Inferior parietal cortex (tissue), 1 donor: ENCODE measurements at regions not wholly inside any gene's neighbourhood (a gene's known extent, or its start where the extent isn't known, plus 50 kb on each side); places are given as distances from the start of the nearest gene placed in this dataset.

Source experiments
- DNase-seq: peaks from one replicate; pipeline ENCODE4 v3.0.0-alpha.2; 2016; ENCODE audit errors: extremely low spot score

DNA sequence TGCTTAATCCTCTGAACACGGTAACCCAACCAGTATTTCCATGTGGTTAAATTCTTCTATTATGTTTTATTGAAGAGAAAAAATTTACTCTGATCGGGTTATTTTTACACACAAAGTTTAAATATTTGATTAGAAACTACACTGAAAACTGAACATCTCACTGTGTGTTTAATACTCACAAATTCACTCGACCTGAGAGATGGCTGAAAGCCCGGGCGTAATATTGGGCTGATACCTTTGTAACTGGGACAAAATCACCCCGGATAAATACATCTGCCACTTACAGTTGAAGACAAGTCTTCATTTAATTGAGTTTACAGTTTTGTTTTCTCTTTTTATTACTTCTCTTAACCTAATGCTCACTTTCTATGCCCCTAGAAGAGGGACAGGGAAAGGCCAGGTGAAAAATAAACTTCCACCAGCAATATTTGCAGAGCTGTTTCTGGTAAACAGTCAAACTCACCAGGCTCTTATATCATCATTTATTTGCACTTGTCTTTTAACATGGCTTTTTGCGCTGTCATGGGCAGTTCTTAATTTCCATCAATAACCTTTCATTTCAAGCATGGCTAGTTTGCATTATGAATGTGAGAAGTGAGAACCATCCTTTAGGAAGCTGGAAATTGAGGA lies 145.6 kb upstream of the TMCO5A start:
- no peak for DNase-seq

DNA sequence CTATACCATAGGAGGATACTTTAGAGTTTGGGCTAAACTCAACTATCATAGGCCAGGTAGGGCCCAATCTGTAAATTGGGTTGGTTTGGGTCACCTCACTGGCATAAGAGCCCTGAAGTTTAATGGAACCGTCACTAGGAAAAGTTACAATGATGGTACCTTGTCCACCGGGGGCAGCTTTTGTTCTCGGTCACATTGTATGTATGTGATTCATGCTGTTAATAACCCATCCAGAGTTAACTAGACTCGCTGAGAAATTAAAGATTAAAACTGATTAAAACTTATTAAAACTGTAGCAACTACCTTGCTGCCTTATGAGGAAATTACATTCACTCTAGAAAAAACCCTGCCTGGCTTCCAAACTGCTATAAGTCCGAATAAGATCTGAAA lies 145.0 kb upstream of the TMCO5A start:
- DNase-seq = no peak

DNA sequence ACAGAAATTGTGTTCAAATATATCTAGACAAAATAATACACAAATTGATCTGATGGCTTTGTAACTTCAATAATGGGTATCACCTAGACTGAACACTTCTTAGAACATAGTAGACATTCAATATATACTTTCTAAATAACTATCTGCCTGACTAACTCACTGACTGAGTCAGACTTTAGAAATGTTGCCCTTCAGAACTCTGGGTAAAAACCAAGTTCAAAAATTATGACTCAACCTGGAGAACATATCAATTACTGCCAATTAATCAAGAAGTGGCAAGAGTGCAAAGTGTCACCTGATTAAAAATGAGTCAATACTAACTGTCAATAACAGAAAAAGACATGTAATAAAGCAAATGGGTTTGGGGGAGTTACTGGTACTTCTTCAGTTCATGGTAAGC lies 144.6 kb upstream of the TMCO5A start:
- DNase-seq = no peak

DNA sequence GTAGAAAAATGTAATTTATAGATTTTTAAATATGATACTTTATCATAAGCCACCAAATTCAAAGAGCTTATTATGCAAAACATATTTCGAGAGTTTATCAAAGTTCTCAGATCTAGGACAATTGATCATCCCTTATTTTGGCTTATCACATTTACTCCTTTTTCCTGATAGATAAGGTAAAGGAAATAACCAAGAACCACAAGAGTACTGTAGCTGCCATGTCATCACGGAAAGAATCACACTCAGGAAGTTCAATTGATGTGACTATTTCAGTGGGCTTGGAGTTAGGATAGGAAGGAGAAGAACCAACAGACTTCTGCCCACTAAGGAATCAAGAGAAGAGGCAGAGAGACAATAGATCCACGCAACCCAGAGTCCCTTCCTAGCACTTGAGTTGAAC lies 142.7 kb upstream of the TMCO5A start:
- DNase-seq = no peak

DNA sequence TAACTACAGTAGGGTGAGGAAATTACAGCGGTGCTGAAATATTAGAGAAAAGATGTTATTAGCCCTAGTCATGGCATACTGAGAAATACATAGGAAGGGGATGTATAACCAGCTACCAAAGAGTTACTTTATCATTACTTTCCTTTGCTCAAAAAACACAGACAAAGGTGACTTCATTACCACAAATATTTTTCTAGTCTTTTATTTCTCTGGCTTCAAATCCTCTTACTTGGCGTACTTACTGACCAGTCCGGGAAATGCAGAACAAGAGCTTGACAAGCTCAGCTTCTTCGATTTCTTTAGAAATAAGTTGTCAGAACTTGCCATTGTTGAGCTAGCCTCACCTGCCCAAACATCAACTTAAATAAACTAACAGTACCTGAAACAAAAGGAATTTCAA lies 142.1 kb upstream of the TMCO5A start:
- no peak for DNase-seq

DNA sequence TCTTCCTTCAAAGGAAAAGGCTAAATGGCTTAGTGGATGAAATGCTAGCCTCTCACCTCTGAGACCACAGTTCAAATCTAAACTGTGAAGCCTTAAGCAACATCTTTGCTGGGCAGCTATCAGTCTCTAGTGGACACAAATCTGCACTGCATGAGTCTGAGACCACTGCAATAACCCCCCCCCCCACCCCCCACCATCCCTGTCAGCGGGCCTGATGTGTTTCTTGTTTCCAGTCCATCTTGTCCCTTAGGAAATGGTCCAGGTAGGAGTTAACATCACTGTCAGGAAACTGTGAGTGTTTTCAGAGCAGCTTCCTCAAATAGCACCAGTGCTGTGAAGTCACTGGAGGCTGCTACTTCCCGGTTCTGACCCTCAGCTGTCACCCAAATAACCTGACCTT lies 140.6 kb upstream of the TMCO5A start:
- DNase-seq = no peak

DNA sequence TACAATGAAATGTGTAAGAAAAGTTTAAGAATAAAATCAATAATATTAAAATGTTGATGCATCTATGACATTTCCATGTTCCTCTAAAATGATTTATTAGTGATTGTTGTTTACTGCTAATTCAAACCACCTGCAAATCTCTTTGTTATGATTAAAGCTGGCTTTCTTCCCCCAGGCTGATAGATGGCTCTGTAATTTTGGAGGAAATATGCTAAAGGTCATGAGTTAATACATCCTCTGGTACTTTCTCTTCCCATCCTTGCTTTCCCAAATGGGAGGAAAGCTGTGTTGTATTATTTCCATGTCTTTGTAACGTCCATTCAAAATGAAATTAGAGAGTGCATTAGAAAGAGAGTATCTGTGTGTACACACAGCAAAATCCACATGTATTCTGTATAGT lies 139.5 kb upstream of the TMCO5A start:
- no peak for DNase-seq

DNA sequence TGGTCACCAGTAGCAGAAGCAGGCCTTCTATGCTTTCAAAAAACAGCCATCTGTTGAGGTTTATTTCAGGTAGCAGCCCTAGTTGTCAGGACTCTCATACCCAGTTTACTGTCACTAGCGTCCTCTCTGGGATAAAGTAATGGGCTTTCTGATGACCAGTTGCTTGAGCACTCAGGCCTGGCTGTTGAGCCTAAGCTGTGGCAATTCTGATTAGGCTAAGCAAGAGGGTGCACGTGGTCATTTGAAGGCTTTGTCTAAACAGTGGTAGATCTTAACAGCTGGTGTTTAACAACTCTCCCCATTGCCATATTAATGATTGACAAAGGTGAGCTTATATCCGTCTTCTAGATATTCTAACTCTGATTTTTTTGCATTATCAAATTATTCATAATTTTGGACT lies 132.9 kb upstream of the TMCO5A start:
- DNase-seq = no peak

DNA sequence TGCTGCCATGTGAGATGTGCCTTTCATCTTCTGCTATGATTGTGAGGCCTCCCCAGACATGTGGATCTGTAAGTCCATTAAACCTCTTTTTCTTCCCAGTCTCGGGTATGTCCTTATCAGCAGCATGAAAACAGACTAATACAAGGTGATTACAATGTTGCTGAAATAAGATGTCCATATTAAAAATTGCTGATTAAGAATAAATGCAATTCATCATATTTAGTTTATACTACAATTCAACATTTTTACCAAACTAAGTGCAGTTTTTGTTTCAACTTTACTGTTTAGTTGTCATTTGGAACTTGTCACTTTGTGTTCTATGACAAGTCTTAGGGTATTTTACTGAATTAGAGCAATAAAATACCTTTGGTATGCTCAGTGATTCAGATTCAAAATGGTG lies 127.6 kb upstream of the TMCO5A start:
- no peak for DNase-seq

DNA sequence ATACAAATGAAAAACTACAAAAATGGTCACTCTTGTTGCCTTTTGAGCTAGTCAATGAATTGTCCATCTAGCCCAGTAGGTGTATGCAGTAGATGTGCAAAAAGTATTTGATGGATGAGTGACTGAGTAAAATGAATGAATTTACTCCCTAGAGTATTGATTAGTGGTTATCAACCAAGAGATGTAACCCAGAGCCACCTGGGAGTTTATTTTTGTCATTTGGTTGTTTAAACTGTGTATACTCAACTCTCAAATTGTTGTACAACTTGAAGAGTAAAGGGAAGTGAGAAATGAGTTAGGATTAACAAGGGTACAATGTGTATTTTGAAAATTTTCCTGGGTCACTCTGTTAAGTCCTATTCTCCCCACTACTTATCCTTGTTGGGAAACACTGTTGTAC lies 124.1 kb upstream of the TMCO5A start:
- DNase-seq = no peak

DNA sequence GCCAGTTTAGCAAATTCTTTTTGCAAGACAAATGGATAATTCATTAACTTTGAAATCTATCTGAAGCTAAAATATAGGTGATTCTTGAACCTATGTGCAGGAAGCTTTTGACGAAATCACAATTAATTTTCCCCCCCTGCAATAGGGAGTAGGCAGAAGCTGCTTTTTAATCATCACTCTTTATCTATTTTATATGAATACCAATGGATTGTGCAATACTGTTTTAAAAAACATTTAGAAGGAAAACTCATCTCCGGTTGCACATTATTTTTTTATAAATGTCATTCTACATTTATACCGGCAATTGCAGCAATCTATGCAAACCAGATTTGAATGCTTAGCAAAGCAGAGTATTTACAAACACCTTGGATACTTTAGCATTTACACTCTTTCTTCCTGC lies 121.1 kb upstream of the TMCO5A start:
- DNase-seq = no peak

DNA sequence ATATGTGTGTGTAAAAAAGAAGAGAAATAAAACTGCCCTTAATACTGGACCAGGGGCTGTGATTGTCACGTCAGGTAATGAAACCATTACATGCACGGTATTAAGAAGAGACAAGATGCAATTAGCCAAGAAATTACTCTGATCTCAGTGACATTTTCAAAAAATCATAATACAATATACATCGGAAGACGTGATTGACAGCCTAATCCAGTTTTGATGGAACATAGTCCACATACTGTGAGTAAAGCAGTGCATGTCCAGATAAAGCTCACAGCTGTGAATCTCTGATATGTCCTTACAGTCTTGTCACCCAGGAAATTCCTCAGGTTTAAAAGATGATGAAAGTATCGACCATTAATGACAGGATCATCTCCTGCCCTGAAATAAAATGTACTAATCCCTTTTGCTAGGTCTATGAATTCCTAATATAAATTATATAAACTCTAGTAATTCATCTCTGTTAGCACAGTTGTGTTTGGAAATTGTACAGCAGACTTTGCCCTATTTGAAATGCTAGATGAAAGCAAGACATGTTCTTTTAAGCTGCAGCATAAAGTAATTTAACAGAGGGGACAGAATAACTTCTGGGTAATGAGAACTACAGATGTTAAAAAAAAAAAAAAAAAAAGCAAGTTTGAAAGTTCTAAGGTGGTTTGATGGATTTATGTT lies 119.5 kb upstream of the TMCO5A start:
- DNase-seq = no peak

DNA sequence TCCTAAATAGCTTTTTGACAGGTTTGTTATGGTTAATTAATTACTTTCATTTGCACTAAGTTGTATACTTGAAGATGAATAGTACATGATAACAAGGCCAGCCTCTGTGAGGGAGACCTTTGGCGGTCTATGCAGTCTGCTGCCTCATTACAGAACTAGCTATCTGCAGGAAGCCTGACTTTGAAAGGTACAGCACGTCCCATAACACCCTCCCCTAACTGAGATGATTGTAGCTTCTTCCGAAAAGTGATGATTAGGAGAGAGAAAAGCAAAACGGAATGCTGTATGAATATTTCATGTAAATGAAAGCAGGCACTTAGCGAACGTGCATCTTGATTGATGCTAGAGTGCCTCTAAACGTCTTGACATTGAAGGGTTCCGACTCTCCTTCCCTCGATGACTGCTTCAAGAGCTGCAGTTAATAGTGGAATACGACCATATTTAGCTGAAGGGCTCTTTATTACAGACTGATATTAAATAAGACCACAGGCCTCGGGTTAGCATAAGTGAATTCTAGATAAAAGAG lies 116.2 kb upstream of the TMCO5A start:
- DNase-seq = no peak

DNA sequence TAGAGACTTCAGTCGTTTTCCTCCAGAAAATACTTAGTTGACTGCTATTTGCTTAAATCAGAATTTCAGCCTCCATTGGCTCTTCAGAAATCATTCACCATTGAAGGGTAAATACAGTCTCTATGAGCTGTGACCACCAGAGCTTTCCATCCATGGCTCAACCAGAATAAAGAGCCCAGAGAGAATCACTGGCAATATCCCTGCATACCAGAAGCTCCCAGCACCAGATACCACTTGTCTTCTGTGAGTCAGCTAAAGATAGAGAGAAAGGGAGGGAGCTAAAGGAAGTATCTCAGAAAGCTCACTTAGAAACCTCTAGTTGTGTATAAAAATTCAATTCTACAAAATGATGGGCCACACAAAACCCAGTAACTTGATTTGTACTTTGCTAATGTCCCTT lies 115.2 kb upstream of the TMCO5A start:
- no peak for DNase-seq

DNA sequence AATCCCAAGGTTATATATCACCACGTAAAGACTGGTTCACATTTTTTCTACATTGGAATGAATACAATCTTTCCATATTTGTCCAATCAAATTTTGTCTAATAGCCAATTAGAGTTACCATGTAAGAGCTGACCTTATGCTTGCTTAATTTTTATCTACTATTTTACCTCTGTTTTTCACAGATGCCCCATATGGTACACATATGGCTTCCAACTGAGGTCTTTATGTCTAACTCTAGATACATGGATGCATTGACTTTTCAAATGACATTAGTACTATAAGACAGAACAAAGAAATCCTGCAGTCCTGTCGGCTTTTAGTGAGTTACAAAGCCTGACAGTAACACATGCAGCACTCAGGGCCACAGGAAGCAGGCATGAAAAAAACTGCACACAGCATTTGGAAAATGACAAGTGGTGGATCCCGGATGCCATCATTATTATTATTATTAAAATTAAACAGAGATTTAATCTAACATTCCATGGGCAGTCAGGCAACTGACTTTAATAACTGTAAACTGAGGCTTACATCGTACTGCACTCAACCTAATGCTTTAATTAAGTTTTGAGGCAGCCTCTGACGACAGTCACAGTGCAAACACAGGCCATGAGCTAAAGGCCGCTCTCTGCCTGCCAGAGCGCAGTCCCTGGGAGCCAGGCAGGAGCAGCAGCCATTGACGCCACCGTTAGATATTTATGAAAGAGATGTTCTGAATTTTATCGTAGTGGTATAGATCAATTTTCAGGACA lies 113.9 kb upstream of the TMCO5A start:
- DNase-seq = no peak

DNA sequence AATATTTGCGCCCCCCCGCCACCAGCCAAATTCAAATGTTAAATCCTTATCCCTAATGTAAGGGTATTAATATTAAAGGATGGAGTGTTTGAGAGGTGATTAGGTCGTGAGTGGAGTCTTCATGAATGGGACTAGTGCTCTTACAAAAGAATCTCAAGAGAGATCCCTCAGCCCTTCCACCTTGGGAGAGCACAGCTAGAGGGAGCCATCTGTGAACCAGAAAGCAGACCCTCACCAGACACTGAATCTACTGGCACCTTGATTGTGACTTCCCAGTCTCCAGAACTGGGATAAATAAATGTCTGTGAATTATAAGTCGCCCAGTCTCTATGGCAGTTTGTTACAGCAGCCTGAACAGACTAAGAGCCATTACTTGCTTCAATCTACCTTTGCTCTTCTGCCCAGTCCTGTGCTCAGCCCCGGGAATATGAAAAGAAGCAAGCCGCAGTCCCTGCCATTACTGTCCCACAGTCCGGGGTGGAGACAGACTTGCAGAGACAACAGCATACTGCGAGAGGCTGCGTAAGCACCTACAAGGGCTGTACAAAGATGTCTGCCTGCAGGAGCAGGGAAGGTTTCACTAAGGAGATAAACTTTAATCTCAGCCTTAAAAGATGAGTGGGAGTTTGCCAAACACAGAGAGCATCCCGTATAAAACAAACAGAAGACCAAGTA lies 110.7 kb upstream of the TMCO5A start:
- DNase-seq = no peak

DNA sequence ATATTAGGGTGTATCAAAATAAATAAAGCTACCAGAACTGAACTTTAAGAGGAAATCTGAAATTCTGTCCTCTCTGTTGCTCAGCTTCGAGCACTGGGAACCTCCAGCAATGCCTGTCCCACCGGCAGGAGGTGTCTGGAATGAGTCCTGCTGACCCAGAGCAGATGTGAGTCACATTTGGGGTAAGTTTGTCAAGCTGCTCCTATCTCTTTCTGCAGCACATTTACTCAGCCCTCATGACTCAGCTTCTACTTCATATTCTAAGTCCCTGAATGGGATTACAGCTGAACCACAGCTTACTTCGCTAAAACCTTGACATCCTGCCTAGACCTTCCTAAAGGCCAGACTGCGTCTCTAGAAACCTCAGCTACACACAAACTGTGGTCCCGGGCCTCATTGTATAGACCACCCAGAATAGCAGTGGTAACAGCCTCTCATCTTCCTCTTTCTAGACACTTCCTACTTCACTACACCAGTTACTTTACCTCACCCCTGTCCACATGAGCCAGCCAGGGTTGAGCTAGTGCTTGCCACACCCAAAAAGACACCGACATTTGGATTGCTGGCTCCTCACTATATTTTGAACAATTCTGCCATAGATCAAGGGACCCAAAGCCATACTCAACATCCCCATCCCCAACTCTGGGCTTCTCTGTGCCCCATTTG lies 109.6 kb upstream of the TMCO5A start:
- no peak for DNase-seq

DNA sequence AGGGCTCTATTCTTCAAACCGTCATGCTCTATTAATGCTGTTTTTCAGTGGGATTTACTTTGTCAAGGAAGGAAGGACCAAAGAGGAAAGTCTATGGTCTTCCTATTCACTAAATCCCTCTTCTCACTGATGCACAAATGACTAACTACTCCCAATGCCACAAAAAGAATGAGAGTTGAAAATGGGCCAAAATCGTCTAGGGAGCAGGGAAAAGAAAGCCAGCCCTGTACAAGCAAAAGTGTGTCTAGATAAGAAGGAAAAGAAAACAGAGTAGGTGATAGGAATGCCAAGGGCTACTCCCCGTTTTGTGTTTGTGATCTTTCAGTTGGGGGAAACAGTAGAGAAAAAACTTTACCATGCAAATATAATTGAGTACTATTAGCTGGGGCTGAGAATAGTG lies 97.2 kb upstream of the TMCO5A start:
- no peak for DNase-seq

DNA sequence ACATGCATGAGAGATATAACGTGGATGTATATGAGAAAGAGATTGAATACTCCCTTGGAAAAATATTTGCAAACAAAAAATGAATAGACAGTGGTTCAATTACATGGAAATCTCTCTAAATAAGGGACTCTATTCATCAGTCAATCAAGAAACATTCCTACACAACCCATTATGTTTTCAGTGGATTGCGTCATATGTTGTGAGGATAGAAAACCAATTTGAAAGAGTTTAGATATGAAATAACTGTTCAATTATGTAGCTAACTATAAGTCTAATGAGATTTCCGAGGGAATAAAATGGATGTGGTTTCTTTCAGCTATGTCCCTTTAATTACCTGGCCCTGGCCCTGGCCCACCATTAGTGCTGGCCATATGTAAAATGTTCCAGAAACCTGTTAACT lies 86.7 kb upstream of the TMCO5A start:
- no peak for DNase-seq

DNA sequence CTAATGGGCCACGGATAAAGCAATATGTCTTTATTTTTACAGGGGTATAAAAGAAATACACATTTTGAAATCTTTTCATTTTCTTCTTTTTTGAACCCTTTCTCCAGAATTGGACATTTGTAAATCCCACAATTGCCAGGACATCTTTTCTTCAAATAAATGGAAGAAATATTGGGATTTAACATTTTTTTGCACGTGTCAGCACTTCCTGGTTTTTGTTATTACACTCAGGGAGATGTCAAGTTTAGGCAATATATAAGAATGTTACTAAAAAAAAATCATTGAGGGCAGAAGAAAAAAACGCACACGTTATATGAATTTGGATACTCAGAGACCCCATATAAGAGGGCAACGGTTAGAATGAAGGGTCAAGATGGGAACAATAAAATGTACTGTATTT lies 78.3 kb upstream of the TMCO5A start:
- no peak for DNase-seq

DNA sequence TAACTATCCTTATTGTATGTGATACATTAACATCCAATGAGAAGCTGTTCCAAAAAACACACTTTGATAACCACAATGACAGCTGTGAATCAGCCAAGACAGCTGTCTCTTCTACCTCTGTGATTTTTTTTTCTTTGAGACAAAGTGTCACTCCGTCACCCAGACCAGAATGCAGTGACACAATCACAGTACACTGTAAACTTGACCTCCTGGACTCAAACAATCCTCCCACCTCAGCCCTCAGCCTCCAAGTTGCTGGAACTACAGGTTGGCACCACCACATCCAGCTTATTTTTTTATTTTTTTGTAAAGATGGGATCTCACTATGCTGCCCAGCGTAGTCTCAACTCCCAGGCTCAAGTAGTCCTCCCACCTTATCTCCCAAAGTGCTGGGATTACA lies 73.5 kb upstream of the TMCO5A start:
- no peak for DNase-seq

DNA sequence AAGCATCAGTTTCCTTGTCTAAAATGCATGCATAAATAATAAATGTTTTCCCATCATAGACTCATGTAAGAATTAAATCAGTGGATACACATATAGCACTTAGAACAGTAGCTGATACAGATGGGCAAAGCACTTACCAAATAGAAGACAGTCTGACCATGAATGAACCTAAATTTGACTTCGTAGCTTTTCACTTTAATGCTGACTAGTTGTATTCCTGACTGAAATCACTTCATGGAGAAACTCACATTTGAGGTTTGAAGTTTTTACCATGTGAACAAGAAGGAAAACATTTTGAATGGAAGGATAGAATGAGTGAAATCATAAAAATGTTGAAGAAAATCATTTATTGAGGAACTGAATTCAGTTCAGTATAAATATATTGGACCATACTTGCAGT lies 68.8 kb upstream of the TMCO5A start:
- DNase-seq = no peak
